ENCODE measurements at regions not wholly inside any gene's neighbourhood (a gene's known extent, or its start where the extent isn't known, plus 50 kb on each side); places are given as distances from the start of the nearest gene placed in this dataset.

DNA sequence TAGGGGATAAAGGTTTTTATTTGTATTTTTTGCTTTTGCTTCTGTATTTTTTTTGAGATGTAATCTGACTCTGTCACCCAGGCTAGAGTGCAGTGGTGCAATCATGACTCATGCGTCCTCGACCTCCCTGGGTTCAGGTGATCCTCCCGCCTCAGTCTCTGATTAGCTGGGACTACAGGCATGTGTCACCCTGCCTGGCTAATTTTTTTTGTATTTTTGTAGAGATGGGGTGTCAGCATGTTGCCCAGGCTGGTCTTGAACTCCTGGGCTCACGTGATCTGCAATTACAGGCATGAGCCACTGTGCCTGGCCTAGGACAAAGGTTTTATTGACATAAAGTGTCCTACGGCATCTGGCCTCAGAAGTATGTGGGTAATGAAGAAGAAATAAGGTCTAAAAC, 297.1 kb upstream of the C9orf72 start:
- TF ChIP-seq, protein P1, sequence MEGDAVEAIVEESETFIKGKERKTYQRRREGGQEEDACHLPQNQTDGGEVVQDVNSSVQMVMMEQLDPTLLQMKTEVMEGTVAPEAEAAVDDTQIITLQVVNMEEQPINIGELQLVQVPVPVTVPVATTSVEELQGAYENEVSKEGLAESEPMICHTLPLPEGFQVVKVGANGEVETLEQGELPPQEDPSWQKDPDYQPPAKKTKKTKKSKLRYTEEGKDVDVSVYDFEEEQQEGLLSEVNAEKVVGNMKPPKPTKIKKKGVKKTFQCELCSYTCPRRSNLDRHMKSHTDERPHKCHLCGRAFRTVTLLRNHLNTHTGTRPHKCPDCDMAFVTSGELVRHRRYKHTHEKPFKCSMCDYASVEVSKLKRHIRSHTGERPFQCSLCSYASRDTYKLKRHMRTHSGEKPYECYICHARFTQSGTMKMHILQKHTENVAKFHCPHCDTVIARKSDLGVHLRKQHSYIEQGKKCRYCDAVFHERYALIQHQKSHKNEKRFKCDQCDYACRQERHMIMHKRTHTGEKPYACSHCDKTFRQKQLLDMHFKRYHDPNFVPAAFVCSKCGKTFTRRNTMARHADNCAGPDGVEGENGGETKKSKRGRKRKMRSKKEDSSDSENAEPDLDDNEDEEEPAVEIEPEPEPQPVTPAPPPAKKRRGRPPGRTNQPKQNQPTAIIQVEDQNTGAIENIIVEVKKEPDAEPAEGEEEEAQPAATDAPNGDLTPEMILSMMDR (IDR thresholded peaks at IDR 0.05; ENCODE audit: control extremely low read depth, extremely low read depth, low read depth, missing control alignments): no peak
- ChIA-PET POLR2A (no interaction called here), CTCF (interaction anchor here (2.2 kb wide), 1 partner anchor 9 kb away, joined by 8 read pairs; no protein-coding TSS in a partner anchor)
- DNase-seq (ENCODE audit: extremely low spot score): no peak

DNA sequence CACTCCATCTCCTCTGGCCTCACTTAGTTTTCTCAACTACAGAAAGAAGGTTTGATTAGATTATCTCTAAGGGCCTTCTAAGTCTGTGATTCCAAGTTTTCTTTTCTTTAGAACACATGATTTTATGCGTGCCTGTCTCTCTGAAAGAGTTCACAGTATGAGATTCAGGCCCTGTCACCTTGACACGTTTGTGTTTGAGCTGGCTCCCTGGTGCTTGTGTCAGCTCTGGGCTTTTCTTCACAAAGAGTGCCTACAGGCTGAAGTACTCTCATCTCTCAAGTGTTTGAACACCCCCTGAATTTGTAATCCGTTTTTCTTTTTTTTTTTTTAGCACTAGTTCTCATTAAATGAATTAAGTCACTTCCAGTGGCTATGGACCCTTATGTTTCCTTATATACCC, 306.9 kb upstream of the C9orf72 start:
- POLR2A ChIA-PET: no interaction called here
- CTCF ChIA-PET: interaction anchor here (1.1 kb wide), 1 partner anchor 16 kb away, joined by 5 read pairs; no protein-coding TSS in a partner anchor
- no peak for DNase-seq (ENCODE audit: extremely low spot score)
- TF ChIP-seq, protein P1 (IDR thresholded peaks at IDR 0.05; ENCODE audit: control extremely low read depth, extremely low read depth, low read depth, missing control alignments): no peak

DNA sequence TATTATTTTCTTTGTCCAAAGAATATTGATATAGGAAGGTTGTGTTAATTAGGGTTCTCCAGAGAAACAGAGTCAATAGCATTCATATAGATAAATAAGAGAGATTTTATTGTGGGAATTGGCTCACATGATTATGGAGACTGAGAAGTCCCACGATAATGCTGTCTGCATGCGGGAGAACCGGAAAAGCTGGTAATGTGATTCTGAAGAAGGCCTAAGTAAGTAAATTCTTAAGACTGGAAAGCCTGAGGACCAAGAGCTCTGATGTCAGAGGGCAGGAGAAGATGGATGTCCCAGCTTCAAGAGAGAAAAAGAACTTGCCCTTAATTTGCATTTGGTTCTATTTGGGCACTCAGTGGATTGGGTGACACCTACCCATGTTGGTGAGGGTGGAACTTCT, 307.4 kb upstream of the C9orf72 start:
- POLR2A ChIA-PET: no interaction called here
- CTCF ChIA-PET: interaction anchor here (1.1 kb wide), 1 partner anchor 15 kb away, joined by 5 read pairs; no protein-coding TSS in a partner anchor
- TF ChIP-seq, protein P1 (IDR thresholded peaks at IDR 0.05; ENCODE audit: control extremely low read depth, extremely low read depth, low read depth, missing control alignments): no peak
- DNase-seq (ENCODE audit: extremely low spot score): no peak

DNA sequence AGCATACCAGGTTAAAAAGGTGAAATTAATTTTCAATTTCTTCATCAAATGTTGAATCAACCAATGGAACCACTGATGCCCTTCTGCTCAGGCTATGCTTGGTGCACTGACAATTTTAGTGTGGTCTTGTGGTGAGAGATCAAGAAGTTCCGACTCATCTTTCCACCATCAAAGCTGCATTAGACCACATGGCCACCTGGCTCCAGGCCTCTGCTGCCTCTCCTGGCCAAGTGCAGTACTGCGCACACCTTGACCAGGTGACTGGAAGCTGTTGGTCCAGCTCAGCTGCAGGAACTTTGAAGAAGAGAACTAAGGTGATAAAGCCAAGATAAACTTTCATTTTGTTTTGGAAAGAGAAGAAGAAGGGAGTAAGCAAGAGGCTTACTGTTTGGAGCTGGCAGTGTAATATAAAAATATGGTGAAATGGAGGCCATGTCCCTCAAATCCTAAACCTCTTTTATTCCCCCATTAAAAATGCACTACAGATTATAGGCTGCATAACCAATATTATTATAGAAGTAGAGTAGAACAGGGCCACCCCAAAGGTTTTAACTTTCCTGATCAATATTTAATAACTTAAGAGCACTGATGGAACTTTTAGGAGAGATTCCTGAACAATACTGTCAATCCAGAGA, 315.5 kb upstream of the C9orf72 start:
- TF ChIP-seq, protein P1 (IDR thresholded peaks at IDR 0.05; ENCODE audit: control extremely low read depth, extremely low read depth, low read depth, missing control alignments): peak; percentile 62
- CTCF ChIA-PET: interaction anchor here (0.8 to 1.0 kb wide), 3 partner anchors 16 to 215 kb away, joined by 3 to 4 read pairs (median 3); no protein-coding TSS in a partner anchor
- POLR2A ChIA-PET: no interaction called here
- DNase-seq (ENCODE audit: extremely low spot score): peak; percentile 37

DNA sequence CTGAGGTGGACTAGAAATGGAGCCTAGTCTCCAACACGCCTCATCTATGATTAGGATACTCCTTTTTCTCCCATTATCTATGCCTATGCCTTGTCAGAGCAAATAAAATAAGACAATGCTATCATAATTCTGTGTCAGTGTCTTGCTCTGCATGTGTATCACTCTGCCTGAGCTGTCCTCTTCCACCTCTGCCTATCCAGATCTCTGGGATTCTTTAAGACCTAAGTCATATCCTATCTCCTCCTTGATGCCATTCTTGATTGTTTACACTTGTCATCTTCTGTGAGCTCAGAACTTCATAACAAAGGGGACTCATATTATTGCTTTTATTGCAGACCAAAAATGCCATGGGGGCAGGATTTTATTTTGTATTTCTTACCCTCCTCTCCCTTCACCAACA, 351.2 kb upstream of the C9orf72 start:
- POLR2A ChIA-PET: no interaction called here
- DNase-seq (ENCODE audit: extremely low spot score): no peak
- CTCF ChIA-PET: interaction anchor here (1.1 to 2.7 kb wide), 3 partner anchors 10 to 336 kb away, joined by 3 to 10 read pairs (median 3); no protein-coding TSS in a partner anchor
- TF ChIP-seq, protein P1 (IDR thresholded peaks at IDR 0.05; ENCODE audit: control extremely low read depth, extremely low read depth, low read depth, missing control alignments): no peak

DNA sequence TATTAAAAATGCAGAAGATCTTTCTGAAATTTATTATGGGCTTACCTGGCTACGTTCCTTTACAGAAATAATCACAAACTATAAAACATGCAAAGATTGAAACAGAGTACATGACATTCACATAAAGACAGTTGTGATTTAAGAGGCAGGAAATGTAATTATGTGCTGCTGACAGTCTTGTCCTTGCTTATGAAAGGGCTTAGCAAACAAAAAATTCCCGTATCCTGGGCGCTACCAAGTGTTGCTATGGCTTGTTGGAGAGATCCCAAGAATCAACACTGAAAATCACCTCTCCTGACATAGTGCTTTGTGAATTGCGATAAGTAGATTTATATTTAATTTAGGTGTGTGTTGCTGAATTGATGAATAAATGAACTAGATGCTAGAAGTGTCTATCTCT, 352.5 kb upstream of the C9orf72 start:
- no peak for DNase-seq (ENCODE audit: extremely low spot score)
- ChIA-PET POLR2A (no interaction called here), CTCF (interaction anchor here (1.2 kb wide), 1 partner anchor 8 kb away, joined by 3 read pairs; no protein-coding TSS in a partner anchor)
- TF ChIP-seq, protein P1 (IDR thresholded peaks at IDR 0.05; ENCODE audit: control extremely low read depth, extremely low read depth, low read depth, missing control alignments): no peak

Measured in GM10248 (cell line).